KOPT-K1 (cell line): ENCODE measurements at regions not wholly inside any gene's neighbourhood (a gene's known extent, or its start where the extent isn't known, plus 50 kb on each side); places are given as distances from the start of the nearest gene placed in this dataset.
"Not testable (repeated sequence)": the region's sequence is repeated elsewhere in the genome, so short reads cannot be mapped to it uniquely, and the experiment has no call there.

Experiments used
- H3K27ac ChIP-seq: fragments of 200-600 bp; sonication (generic); 2 replicates; pipeline ENCODE4 v1.5.1; 2016; ENCODE audit warnings: antibody characterized with exemption, mild to moderate bottlenecking, low read depth, low read length; ENCODE audit not compliant: poor library complexity, severe bottlenecking
- H3K36me3 ChIP-seq: fragments of 200-600 bp; sonication (generic); 2 replicates; pipeline ENCODE4 v1.5.1; 2017; ENCODE audit warnings: antibody characterized with exemption, mild to moderate bottlenecking, low read length, moderate library complexity; ENCODE audit not compliant: insufficient read depth
- H3K9me3 ChIP-seq: fragments of 200-600 bp; sonication (generic); 2 replicates; pipeline ENCODE4 v1.5.1; 2017; ENCODE audit warnings: antibody characterized with exemption, low read length, mild to moderate bottlenecking; ENCODE audit not compliant: insufficient read depth, poor library complexity, severe bottlenecking

GRCh38 chr2:118576109-118576855 is 271.2 kb downstream of the EN1 start:
- no peaks in the 10 kb centered on the region for H3K36me3 ChIP-seq
- no peak overlapping the region for H3K27ac ChIP-seq
- H3K9me3 ChIP-seq, result no peaks in the 10 kb centered on the region

DNA sequence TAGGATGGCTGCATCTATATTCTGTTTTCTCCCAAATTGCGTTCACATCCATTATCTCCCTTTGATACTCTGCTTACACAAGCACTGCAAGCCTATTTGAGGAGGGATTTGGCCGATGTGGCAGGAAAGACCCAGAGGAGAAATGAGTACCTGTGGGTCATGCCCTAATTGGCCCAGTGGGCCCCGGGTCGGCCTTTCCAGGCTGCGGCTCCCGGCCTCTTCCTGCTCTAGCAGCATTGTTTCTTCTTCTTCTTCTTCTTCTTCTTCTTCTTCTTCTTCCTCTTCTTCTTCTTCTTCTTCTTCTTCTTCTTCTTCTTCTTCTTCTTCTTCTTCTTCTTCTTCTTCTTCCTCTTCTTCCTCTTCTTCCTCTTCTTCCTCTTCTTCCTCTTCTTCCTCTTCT is 275.1 kb downstream of the EN1 start:
- not testable (repeated sequence) for H3K9me3 ChIP-seq, H3K27ac ChIP-seq, H3K36me3 ChIP-seq

DNA sequence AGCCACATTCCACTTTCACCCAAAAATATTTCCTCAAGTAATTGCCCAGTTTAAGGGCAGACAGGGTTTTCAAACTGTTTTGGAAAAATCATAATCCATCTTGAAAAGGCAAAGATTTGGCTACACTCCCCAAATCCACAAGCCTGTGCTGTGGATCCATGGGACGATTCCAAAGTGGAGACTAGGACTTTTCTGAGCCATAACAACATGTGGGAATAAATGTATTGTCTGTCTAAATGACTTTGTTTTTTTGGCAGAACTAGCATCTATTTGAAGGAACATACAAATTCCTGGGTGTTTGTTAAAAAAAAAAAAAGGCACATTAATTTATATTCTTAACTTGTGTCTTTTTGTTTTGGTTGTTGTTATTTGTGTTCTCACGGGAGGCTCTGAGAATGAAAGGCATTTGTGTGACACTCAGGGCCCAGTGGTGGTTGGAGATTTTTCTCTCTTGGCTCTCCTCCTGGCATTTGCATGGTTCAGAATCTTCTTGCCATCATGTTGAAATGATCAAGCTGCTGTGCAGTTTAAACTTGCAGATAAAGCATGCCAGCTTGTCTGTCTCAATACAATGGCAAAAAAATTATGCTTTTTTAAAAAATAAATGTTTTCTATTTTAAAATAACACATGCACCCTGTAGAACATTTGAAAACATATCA is 277.4 kb downstream of the EN1 start:
- no peaks in the 10 kb centered on the region for H3K9me3 ChIP-seq
- H3K36me3 ChIP-seq, result no peaks in the 10 kb centered on the region
- no peak overlapping the region for H3K27ac ChIP-seq

GRCh38 chr2:118568700-118569099 is 278.7 kb downstream of the EN1 start:
- Histone ChIP-seq H3K9me3 (no peaks in the 10 kb centered on the region), H3K27ac (no peak overlapping the region)

GRCh38 chr2:118565786-118566540 is 281.5 kb downstream of the EN1 start:
- Histone ChIP-seq H3K9me3 (no peaks in the 10 kb centered on the region), H3K27ac (no peak overlapping the region), H3K36me3 (no peaks in the 10 kb centered on the region)

More at GRCh38 chr2:118568700-118569099, 278.7 kb downstream of the EN1 start:
- H3K36me3 ChIP-seq, result no peaks in the 10 kb centered on the region

GRCh38 chr2:118565301-118565700 is 282.1 kb downstream of the EN1 start:
- no peak overlapping the region for H3K27ac ChIP-seq
- no peaks in the 10 kb centered on the region for H3K9me3 ChIP-seq
- H3K36me3 ChIP-seq, result no peaks in the 10 kb centered on the region

- H3K36me3 ChIP-seq, result no peaks in the 10 kb centered on the region
- no peak overlapping the region for H3K27ac ChIP-seq
- no peaks in the 10 kb centered on the region for H3K9me3 ChIP-seq
Observed at GRCh38 chr2:118562144-118562543, 285.3 kb downstream of the EN1 start.

- Histone ChIP-seq H3K36me3 (no peaks in the 10 kb centered on the region), H3K27ac (no peak overlapping the region), H3K9me3 (no peaks in the 10 kb centered on the region)
Observed at GRCh38 chr2:118558846-118559245, 288.6 kb downstream of the EN1 start.

DNA sequence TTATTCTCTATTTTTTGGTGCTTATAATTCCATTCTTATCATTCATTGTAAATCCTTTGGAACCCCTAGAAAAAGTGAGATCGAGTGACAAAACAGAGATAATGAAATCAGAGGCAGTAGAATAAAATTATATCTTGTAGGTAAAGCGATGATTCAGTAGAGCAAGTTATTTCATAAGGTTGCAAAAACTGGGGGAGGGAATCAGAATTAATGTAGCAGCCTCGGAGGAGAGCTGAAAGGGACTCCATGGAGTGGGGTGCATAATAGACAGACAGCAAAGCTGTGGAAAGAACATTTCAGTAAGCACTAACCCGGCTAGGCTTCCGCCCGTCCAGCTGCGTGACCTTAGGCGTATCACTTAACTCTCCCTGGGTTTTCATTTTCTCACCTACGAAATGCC is 289.7 kb downstream of the EN1 start:
- no peaks in the 10 kb centered on the region for H3K36me3 ChIP-seq
- H3K27ac ChIP-seq, result no peak overlapping the region
- no peaks in the 10 kb centered on the region for H3K9me3 ChIP-seq

- H3K36me3 ChIP-seq, result no peaks in the 10 kb centered on the region
- no peak overlapping the region for H3K27ac ChIP-seq
- H3K9me3 ChIP-seq, result no peaks in the 10 kb centered on the region
Observed at GRCh38 chr2:118557016-118557415, 290.4 kb downstream of the EN1 start.

DNA sequence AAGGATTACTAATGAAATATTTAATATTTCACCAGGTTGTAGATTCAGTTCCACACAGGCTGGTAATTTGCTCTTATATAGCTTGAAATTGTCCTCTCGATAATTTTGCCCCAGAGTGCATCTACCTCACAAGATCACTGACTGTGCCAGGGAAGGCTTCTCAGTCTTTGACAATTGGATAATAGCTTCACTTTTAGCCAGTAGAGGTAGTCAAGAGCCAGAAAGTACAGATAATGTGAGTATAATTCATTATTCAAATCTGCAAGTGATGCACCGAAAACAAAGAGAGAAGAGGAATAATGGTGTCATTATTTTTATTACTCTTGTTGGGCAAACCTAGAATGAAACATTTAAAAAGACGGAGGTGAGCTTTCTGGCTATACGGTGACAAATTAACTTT is 292.8 kb downstream of the EN1 start:
- Histone ChIP-seq H3K9me3 (no peaks in the 10 kb centered on the region), H3K27ac (no peak overlapping the region), H3K36me3 (no peaks in the 10 kb centered on the region)

GRCh38 chr2:118549503-118549902 is 297.9 kb downstream of the EN1 start:
- H3K36me3 ChIP-seq, result no peaks in the 10 kb centered on the region
- H3K9me3 ChIP-seq, result no peaks in the 10 kb centered on the region
- no peak overlapping the region for H3K27ac ChIP-seq

DNA sequence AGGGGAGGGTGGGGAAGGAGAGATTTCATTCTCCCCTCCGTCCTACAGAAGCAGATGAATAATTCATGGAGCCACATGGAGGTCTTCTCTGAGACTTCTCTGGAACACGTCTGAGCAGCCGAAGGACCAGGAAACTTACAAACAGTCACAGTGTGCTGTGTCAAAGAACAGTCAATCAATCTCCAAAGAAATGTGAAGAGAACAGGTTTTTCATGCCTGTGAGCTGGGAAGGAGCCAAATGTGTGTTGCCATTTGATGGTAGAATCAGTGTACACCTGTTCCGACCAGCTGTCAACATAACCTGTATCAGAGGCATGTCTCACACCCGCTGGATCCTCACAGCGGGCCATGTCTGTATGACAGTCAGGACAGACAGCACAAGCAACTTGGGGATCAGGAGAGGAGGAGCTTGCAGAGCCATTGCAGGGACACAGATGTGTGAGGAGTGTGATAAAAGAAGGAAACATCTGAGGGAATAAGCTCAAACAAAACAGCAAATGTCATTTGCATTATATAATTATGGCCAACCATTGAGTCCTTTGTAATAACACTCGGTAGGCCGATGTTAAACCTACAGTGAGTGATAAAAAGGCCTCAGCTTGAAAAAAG is 298.5 kb downstream of the EN1 start:
- no peaks in the 10 kb centered on the region for H3K36me3 ChIP-seq
- no peaks in the 10 kb centered on the region for H3K9me3 ChIP-seq
- H3K27ac ChIP-seq, result no peak overlapping the region

DNA sequence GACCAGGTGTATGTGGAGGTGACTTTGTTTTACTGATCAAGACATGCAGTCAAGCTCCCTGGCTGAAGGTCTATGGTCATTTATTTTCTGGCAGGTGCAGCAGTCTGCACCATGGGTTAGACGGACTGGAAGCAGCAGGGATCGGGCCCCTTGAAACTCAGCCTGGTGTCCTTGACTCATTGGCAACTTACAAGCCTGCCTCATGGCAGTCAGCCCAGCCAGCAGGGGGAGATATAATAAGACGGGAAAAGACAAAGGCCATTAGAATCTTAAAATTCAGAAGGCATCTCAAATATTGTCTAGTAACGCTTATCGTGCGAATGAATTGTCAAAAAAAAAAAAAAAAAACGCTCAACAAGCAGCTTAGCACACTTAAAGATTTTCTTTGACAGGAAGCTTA is 308.2 kb downstream of the EN1 start:
- H3K9me3 ChIP-seq, result no peaks in the 10 kb centered on the region
- no peak overlapping the region for H3K27ac ChIP-seq
- H3K36me3 ChIP-seq, result no peaks in the 10 kb centered on the region

DNA sequence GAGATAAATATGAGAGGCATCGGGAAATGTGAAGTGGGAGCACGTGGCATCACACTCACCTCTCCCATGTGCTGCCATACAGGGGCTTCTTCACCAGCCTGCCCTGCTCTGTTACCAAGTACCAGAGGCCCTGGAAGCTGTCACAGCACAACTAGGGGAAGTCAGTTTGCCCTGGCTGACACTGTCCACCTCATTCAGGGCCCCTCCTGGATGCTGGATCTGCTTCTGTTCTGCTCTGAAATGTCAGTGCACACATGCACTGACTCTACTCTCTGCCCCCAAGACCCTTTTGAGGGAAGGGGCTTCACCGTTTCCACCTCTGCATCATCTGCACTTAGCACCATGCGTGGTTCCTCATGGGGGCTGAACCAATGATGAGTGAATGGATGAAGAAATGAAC is 311.1 kb downstream of the EN1 start:
- Histone ChIP-seq H3K9me3 (no peaks in the 10 kb centered on the region), H3K27ac (no peak overlapping the region), H3K36me3 (no peaks in the 10 kb centered on the region)
